ENCODE measurements at regions not wholly inside any gene's neighbourhood (a gene's known extent, or its start where the extent isn't known, plus 50 kb on each side); places are given as distances from the start of the nearest gene placed in this dataset.

GRCh38 chr18:56380685-56381084, 257.7 kb downstream of the TXNL1 start:
- TF ChIP-seq CTCF (IDR thresholded peaks at IDR 0.05), result no peak
- TF ChIP-seq POLR2A (IDR thresholded peaks at IDR 0.05), result no peak
